Pulmonary artery endothelial cell (primary cell): ENCODE measurements at regions not wholly inside any gene's neighbourhood (a gene's known extent, or its start where the extent isn't known, plus 50 kb on each side); places are given as distances from the start of the nearest gene placed in this dataset.
A peak's percentile ranks its signal among the peaks of the same experiment; 100 is the strongest.
"Not testable (repeated sequence)": the region's sequence is repeated elsewhere in the genome, so short reads cannot be mapped to it uniquely, and the experiment has no call there.

Source experiments
- DNase-seq: peaks from one replicate; pipeline ENCODE4 v3.0.0-alpha.2; 2011; ENCODE audit warnings: low read depth, low spot score

GRCh38 chr12:9412459-9412858 is 195.3 kb downstream of the KLRB1 start:
- DNase-seq = not testable (repeated sequence)

- not testable (repeated sequence) for DNase-seq
Measured at GRCh38 chr12:9411616-9412268, 196.0 kb downstream of the KLRB1 start.

GRCh38 chr12:9407425-9407748 is 199.2 kb upstream of the PZP start:
- peak; percentile 33 for DNase-seq

GRCh38 chr12:9406564-9407424 is 198.6 kb upstream of the PZP start:
- DNase-seq = no peak

GRCh38 chr12:9405886-9406563 is 197.8 kb upstream of the PZP start:
- DNase-seq = no peak

GRCh38 chr12:9404469-9405260 is 196.5 kb upstream of the PZP start:
- DNase-seq = no peak

- DNase-seq = no peak
Measured at GRCh38 chr12:9404031-9404430, 195.8 kb upstream of the PZP start.

- not testable (repeated sequence) for DNase-seq
Measured at GRCh38 chr12:9402432-9403040, 194.3 kb upstream of the PZP start.

- not testable (repeated sequence) for DNase-seq
Measured at GRCh38 chr12:9396367-9396766, 188.2 kb upstream of the PZP start.

- not testable (repeated sequence) for DNase-seq
Measured at GRCh38 chr12:9395220-9395619, 187.0 kb upstream of the PZP start.

GRCh38 chr12:9392842-9393241 is 184.6 kb upstream of the PZP start:
- DNase-seq = no peak

GRCh38 chr12:9391815-9392214 is 183.6 kb upstream of the PZP start:
- DNase-seq = no peak

GRCh38 chr12:9390761-9391160 is 182.6 kb upstream of the PZP start:
- DNase-seq = no peak

GRCh38 chr12:9389796-9390195 is 181.6 kb upstream of the PZP start:
- no peak for DNase-seq

GRCh38 chr12:9388379-9388778 is 180.2 kb upstream of the PZP start:
- DNase-seq = no peak

- no peak for DNase-seq
Measured at GRCh38 chr12:9387450-9387849, 179.3 kb upstream of the PZP start.

GRCh38 chr12:9383585-9383984 is 175.4 kb upstream of the PZP start:
- DNase-seq = no peak

- DNase-seq = no peak
Measured at GRCh38 chr12:9381619-9382018, 173.4 kb upstream of the PZP start.

GRCh38 chr12:9380650-9381049 is 172.5 kb upstream of the PZP start:
- no peak for DNase-seq

GRCh38 chr12:9379023-9379742 is 171.0 kb upstream of the PZP start:
- DNase-seq = no peak

GRCh38 chr12:9378430-9378835 is 170.2 kb upstream of the PZP start:
- DNase-seq = no peak
